ENCODE measurements at regions not wholly inside any gene's neighbourhood (a gene's known extent, or its start where the extent isn't known, plus 50 kb on each side); places are given as distances from the start of the nearest gene placed in this dataset.
"Not testable (repeated sequence)": the region's sequence is repeated elsewhere in the genome, so short reads cannot be mapped to it uniquely, and the experiment has no call there.

- DNase-seq = peak in 1 of 2 experiments; percentile 0
Measured at GRCh38 chr4:159552979-159553768, 450.3 kb downstream of the RAPGEF2 start.

- DNase-seq = no peak
Measured at GRCh38 chr4:159555873-159556272, 453.0 kb downstream of the RAPGEF2 start.

- no peak for DNase-seq
Measured at GRCh38 chr4:159562366-159562765, 459.5 kb downstream of the RAPGEF2 start.

- no peak for DNase-seq
Measured at GRCh38 chr4:159563257-159563656, 460.4 kb downstream of the RAPGEF2 start.

GRCh38 chr4:159564615-159565014 is 461.7 kb downstream of the RAPGEF2 start:
- DNase-seq = no peak

GRCh38 chr4:159566786-159567185 is 463.9 kb downstream of the RAPGEF2 start:
- DNase-seq = no peak

GRCh38 chr4:159577241-159577640 is 474.4 kb downstream of the RAPGEF2 start:
- DNase-seq = no peak

- no peak for DNase-seq
Measured at GRCh38 chr4:159582685-159583084, 479.8 kb downstream of the RAPGEF2 start.

- no peak for DNase-seq
Measured at GRCh38 chr4:159592898-159593556, 490.1 kb downstream of the RAPGEF2 start.

GRCh38 chr4:159593681-159594080 is 490.8 kb downstream of the RAPGEF2 start:
- DNase-seq = no peak

GRCh38 chr4:159594576-159594975 is 491.7 kb downstream of the RAPGEF2 start:
- DNase-seq = no peak

GRCh38 chr4:159595101-159595500 is 492.2 kb downstream of the RAPGEF2 start:
- not testable (repeated sequence) for DNase-seq

- no peak for DNase-seq
Measured at GRCh38 chr4:159598602-159599001, 495.7 kb downstream of the RAPGEF2 start.

GRCh38 chr4:159600061-159600460 is 497.2 kb downstream of the RAPGEF2 start:
- DNase-seq = no peak

GRCh38 chr4:159604781-159605180 is 501.9 kb downstream of the RAPGEF2 start:
- DNase-seq = no peak

- DNase-seq = no peak
Measured at GRCh38 chr4:159606835-159607234, 504.0 kb downstream of the RAPGEF2 start.

- DNase-seq = no peak
Measured at GRCh38 chr4:159607809-159608208, 504.9 kb downstream of the RAPGEF2 start.

GRCh38 chr4:159608436-159608835 is 505.6 kb downstream of the RAPGEF2 start:
- no peak for DNase-seq

- no peak for DNase-seq
Measured at GRCh38 chr4:159632031-159632430, 529.2 kb downstream of the RAPGEF2 start.

GRCh38 chr4:159639671-159640323 is 536.9 kb downstream of the RAPGEF2 start:
- no peak for DNase-seq

GRCh38 chr4:159649237-159649636 is 546.4 kb downstream of the RAPGEF2 start:
- no peak for DNase-seq

- no peak for DNase-seq
Measured at GRCh38 chr4:159652871-159653270, 550.0 kb downstream of the RAPGEF2 start.

GRCh38 chr4:159655547-159655946 is 552.7 kb downstream of the RAPGEF2 start:
- DNase-seq = no peak

GRCh38 chr4:159669094-159669493 is 566.2 kb downstream of the RAPGEF2 start:
- DNase-seq = no peak

Measured in NCI-H2081 (cell line).